ENCODE measurements at regions not wholly inside any gene's neighbourhood (a gene's known extent, or its start where the extent isn't known, plus 50 kb on each side); places are given as distances from the start of the nearest gene placed in this dataset.

GRCh38 chr9:134553061-134553891, 88.3 kb upstream of the COL5A1 start:
- Histone ChIP-seq H4K20me1 (ENCODE audit: insufficient read depth, low read length, poor library complexity, severe bottlenecking) (no peaks in the 10 kb centered on the region), H3K4me1 (ENCODE audit: insufficient read depth, low read length, poor library complexity, severe bottlenecking) (peaks cover 13% of the 10 kb centered on the region), H3K36me3 (ENCODE audit: insufficient read depth, low read length) (no peaks in the 10 kb centered on the region), H3K4me2 (ENCODE audit: low read depth, low read length, poor library complexity, severe bottlenecking) (no peak overlapping the region), H3K9me3 (ENCODE audit: insufficient read depth, low read depth, low read length) (no peaks in the 10 kb centered on the region), H3F3A (ENCODE audit: low read depth) (no peaks in the 10 kb centered on the region), H3K9me2 (replicated peaks; ENCODE audit: low read depth, low read length) (no peaks in the 10 kb centered on the region), H3K9ac (ENCODE audit: low read depth, low read length, poor library complexity, severe bottlenecking) (peak overlapping the region; percentile 29), H3K27me3 (ENCODE audit: insufficient read depth, low read length, poor library complexity, severe bottlenecking) (no peaks in the 10 kb centered on the region), H3K79me2 (ENCODE audit: insufficient read depth, low read length) (no peaks in the 10 kb centered on the region), H3K4me3 (ENCODE audit: low read length, poor library complexity, severe bottlenecking) (no peak overlapping the region), H2AFZ (ENCODE audit: low read length) (no peak overlapping the region)
- TF ChIP-seq EZH2phosphoT487 (IDR thresholded peaks at IDR 0.05; ENCODE audit: borderline replicate concordance) (no peak), CTCF (conservative IDR thresholded peaks at IDR 0.05; ENCODE audit: low read length) (no peak)

- Histone ChIP-seq H3F3A (ENCODE audit: low read depth) (no peaks in the 10 kb centered on the region), H3K9me3 (ENCODE audit: insufficient read depth, low read depth, low read length) (no peaks in the 10 kb centered on the region), H3K27me3 (ENCODE audit: insufficient read depth, low read length, poor library complexity, severe bottlenecking) (no peaks in the 10 kb centered on the region), H3K36me3 (ENCODE audit: insufficient read depth, low read length) (no peaks in the 10 kb centered on the region), H2AFZ (ENCODE audit: low read length) (no peak overlapping the region), H3K4me2 (ENCODE audit: low read depth, low read length, poor library complexity, severe bottlenecking) (no peak overlapping the region), H3K79me2 (ENCODE audit: insufficient read depth, low read length) (no peaks in the 10 kb centered on the region), H3K9me2 (replicated peaks; ENCODE audit: low read depth, low read length) (no peaks in the 10 kb centered on the region), H3K9ac (ENCODE audit: low read depth, low read length, poor library complexity, severe bottlenecking) (no peak overlapping the region), H4K20me1 (ENCODE audit: insufficient read depth, low read length, poor library complexity, severe bottlenecking) (no peaks in the 10 kb centered on the region), H3K4me3 (ENCODE audit: low read length, poor library complexity, severe bottlenecking) (no peak overlapping the region), H3K4me1 (ENCODE audit: insufficient read depth, low read length, poor library complexity, severe bottlenecking) (peaks cover 21% of the 10 kb centered on the region)
- TF ChIP-seq EZH2phosphoT487 (IDR thresholded peaks at IDR 0.05; ENCODE audit: borderline replicate concordance) (no peak), CTCF (conservative IDR thresholded peaks at IDR 0.05; ENCODE audit: low read length) (no peak)
Observed at GRCh38 chr9:134553996-134554372, 87.6 kb upstream of the COL5A1 start.

- H3K9me3 ChIP-seq (ENCODE audit: insufficient read depth, low read depth, low read length), result no peaks in the 10 kb centered on the region
- no peak overlapping the region for H3K4me3 ChIP-seq (ENCODE audit: low read length, poor library complexity, severe bottlenecking)
- H3K4me1 ChIP-seq (ENCODE audit: insufficient read depth, low read length, poor library complexity, severe bottlenecking), result peaks cover 26% of the 10 kb centered on the region
- H3K36me3 ChIP-seq (ENCODE audit: insufficient read depth, low read length), result no peaks in the 10 kb centered on the region
- no peak overlapping the region for H3K9ac ChIP-seq (ENCODE audit: low read depth, low read length, poor library complexity, severe bottlenecking)
- no peaks in the 10 kb centered on the region for H4K20me1 ChIP-seq (ENCODE audit: insufficient read depth, low read length, poor library complexity, severe bottlenecking)
- H3K79me2 ChIP-seq (ENCODE audit: insufficient read depth, low read length), result no peaks in the 10 kb centered on the region
- TF ChIP-seq EZH2phosphoT487 (IDR thresholded peaks at IDR 0.05; ENCODE audit: borderline replicate concordance) (no peak), CTCF (conservative IDR thresholded peaks at IDR 0.05; ENCODE audit: low read length) (no peak)
- no peak overlapping the region for H2AFZ ChIP-seq (ENCODE audit: low read length)
- no peaks in the 10 kb centered on the region for H3K27me3 ChIP-seq (ENCODE audit: insufficient read depth, low read length, poor library complexity, severe bottlenecking)
- H3K9me2 ChIP-seq (replicated peaks; ENCODE audit: low read depth, low read length), result no peaks in the 10 kb centered on the region
- H3K4me2 ChIP-seq (ENCODE audit: low read depth, low read length, poor library complexity, severe bottlenecking), result no peak overlapping the region
- no peaks in the 10 kb centered on the region for H3F3A ChIP-seq (ENCODE audit: low read depth)
Observed at GRCh38 chr9:134554373-134555093, 87.1 kb upstream of the COL5A1 start.
